Liver (tissue), 8 donors: ENCODE measurements at regions not wholly inside any gene's neighbourhood (a gene's known extent, or its start where the extent isn't known, plus 50 kb on each side); places are given as distances from the start of the nearest gene placed in this dataset.

Experiments
- DNase-seq: peaks from one replicate; pipeline ENCODE4 v3.0.0-alpha.2; 2017; ENCODE audit warnings: low spot score
- H3K27ac ChIP-seq, 2 donors: one replicate each; pipeline ENCODE4 v1.7.0; 2013; ENCODE audit warnings: inconsistent platforms in 2 of 2, low read length in 2 of 2, control low read depth in 1 of 2, low read depth in 1 of 2, mild to moderate bottlenecking in 1 of 2
- H3K27me3 ChIP-seq, 4 donors: one replicate each; pipeline versions ENCODE4 v1.6.1 to v1.7.0; 2013; ENCODE audit warnings: low read length in 3 of 4, inconsistent platforms in 1 of 4, mild to moderate bottlenecking in 1 of 4, moderate library complexity in 1 of 4; ENCODE audit not compliant: control insufficient read depth in 4 of 4, insufficient read depth in 4 of 4
- H3K36me3 ChIP-seq, 4 donors: one replicate each; pipeline versions ENCODE4 v1.6.1 to v1.7.0; 2013; ENCODE audit warnings: low read length in 3 of 4, mild to moderate bottlenecking in 3 of 4, low read depth in 1 of 4, moderate library complexity in 1 of 4; ENCODE audit not compliant: control insufficient read depth in 4 of 4, insufficient read depth in 3 of 4
- H3K4me1 ChIP-seq, 4 donors: one replicate each; pipeline versions ENCODE4 v1.6.1 to v1.7.0; 2013; ENCODE audit warnings: low read length in 3 of 4, mild to moderate bottlenecking in 3 of 4, moderate library complexity in 1 of 4; ENCODE audit not compliant: control insufficient read depth in 4 of 4, insufficient read depth in 4 of 4
- H3K4me3 ChIP-seq, 3 donors: one replicate each; pipeline versions ENCODE4 v1.6.1 to v1.7.0; 2013; ENCODE audit warnings: low read length in 3 of 3, control low read depth in 1 of 3, low read depth in 1 of 3, mild to moderate bottlenecking in 1 of 3
- H3K9ac ChIP-seq, 2 donors: one replicate each; pipeline ENCODE4 v1.7.0; 2013; ENCODE audit warnings: low read length in 2 of 2, mild to moderate bottlenecking in 2 of 2, moderate library complexity in 2 of 2, control low read depth in 1 of 2, low read depth in 1 of 2
- H3K9me3 ChIP-seq, 4 donors: one replicate each; pipeline versions ENCODE4 v1.6.1 to v1.7.0; 2013; ENCODE audit warnings: low read length in 3 of 4; ENCODE audit not compliant: control insufficient read depth in 4 of 4
- EGR1 ChIP-seq, 2 donors: IDR thresholded peaks; 2 replicates each; pipeline ENCODE4 v1.6.1; 2016 to 2018; ENCODE audit warnings: antibody characterized with exemption in 2 of 2, low read depth in 2 of 2
- FOXA1 ChIP-seq: IDR thresholded peaks from 2 replicates; pipeline ENCODE4 v1.6.1; 2016; ENCODE audit warnings: antibody characterized with exemption
- FOXA2 ChIP-seq: IDR thresholded peaks from 2 replicates; pipeline ENCODE4 v1.6.1; 2016; ENCODE audit warnings: antibody characterized with exemption
- GABPA ChIP-seq, 2 donors: IDR thresholded peaks in 1 of 2; conservative IDR thresholded peaks in 1 of 2; 2 replicates each; pipeline ENCODE4 v1.6.1; 2016; ENCODE audit warnings: antibody characterized with exemption in 2 of 2, mild to moderate bottlenecking in 1 of 2, moderate library complexity in 1 of 2
- HNF4A ChIP-seq, 2 donors: conservative IDR thresholded peaks; 2 replicates each; pipeline ENCODE4 v1.6.1; 2016; ENCODE audit warnings: antibody characterized with exemption in 2 of 2, mild to moderate bottlenecking in 2 of 2
- HNF4G ChIP-seq: IDR thresholded peaks from 2 replicates; pipeline ENCODE4 v1.6.1; 2016; ENCODE audit warnings: antibody characterized with exemption
- NR2F2 ChIP-seq: IDR thresholded peaks from 2 replicates; pipeline ENCODE4 v1.6.1; 2016; ENCODE audit warnings: antibody characterized with exemption
- RAD21 ChIP-seq, 2 donors: IDR thresholded peaks; 2 replicates each; pipeline ENCODE4 v1.6.1; 2016; ENCODE audit warnings: antibody characterized with exemption in 2 of 2, mild to moderate bottlenecking in 2 of 2
- RXRA ChIP-seq, 2 donors: IDR thresholded peaks; 2 replicates each; pipeline ENCODE4 v1.6.1; 2017 to 2018; ENCODE audit warnings: antibody characterized with exemption in 2 of 2, mild to moderate bottlenecking in 1 of 2
- SP1 ChIP-seq: IDR thresholded peaks from 2 replicates; pipeline ENCODE4 v1.6.1; 2018; ENCODE audit warnings: antibody characterized with exemption, mild to moderate bottlenecking
- TAF1 ChIP-seq: conservative IDR thresholded peaks from 2 replicates; pipeline ENCODE4 v1.6.1; 2016; ENCODE audit warnings: antibody characterized with exemption, mild to moderate bottlenecking
- YY1 ChIP-seq: IDR thresholded peaks from 2 replicates; pipeline ENCODE4 v1.6.1; 2016; ENCODE audit warnings: antibody characterized with exemption, mild to moderate bottlenecking
- WGBS: extraction: QIAGEN DNeasy Blood & Tissue Kit; methylation state at CpG from one replicate; pipeline ENCODE4 v1.1.7; 2013; 5-methylcytosine and 5-hydroxymethylcytosine counted together
- TF ChIP-seq, protein P1 (sequence below): fragments of 150-350 bp; IDR thresholded peaks from 2 replicates; pipeline ENCODE4 v1.5.1; 2017; ENCODE audit warnings: improper control_type of control experiment, low read depth, low read length; ENCODE audit not compliant: missing input control
- TF ChIP-seq, protein P2 (sequence below): IDR thresholded peaks from 2 replicates; pipeline ENCODE4 v1.6.1; 2016; ENCODE audit warnings: antibody characterized with exemption
- TF ChIP-seq, protein P3 (sequence below): IDR thresholded peaks from 2 replicates; pipeline ENCODE4 v1.6.1; 2016; ENCODE audit warnings: antibody characterized with exemption
- TF ChIP-seq, protein P4 (sequence below): IDR thresholded peaks from 2 replicates; pipeline ENCODE4 v1.6.1; 2016; ENCODE audit warnings: antibody characterized with exemption
- TF ChIP-seq, protein P5 (sequence below): IDR thresholded peaks from 2 replicates; pipeline ENCODE4 v1.6.1; 2016; ENCODE audit warnings: antibody characterized with exemption, mild to moderate bottlenecking
- donor health status: healthy.
- donor health status: healthy.
- donor health status: healthy.
- donor health status: healthy.
- donor health status: healthy.

DNA sequence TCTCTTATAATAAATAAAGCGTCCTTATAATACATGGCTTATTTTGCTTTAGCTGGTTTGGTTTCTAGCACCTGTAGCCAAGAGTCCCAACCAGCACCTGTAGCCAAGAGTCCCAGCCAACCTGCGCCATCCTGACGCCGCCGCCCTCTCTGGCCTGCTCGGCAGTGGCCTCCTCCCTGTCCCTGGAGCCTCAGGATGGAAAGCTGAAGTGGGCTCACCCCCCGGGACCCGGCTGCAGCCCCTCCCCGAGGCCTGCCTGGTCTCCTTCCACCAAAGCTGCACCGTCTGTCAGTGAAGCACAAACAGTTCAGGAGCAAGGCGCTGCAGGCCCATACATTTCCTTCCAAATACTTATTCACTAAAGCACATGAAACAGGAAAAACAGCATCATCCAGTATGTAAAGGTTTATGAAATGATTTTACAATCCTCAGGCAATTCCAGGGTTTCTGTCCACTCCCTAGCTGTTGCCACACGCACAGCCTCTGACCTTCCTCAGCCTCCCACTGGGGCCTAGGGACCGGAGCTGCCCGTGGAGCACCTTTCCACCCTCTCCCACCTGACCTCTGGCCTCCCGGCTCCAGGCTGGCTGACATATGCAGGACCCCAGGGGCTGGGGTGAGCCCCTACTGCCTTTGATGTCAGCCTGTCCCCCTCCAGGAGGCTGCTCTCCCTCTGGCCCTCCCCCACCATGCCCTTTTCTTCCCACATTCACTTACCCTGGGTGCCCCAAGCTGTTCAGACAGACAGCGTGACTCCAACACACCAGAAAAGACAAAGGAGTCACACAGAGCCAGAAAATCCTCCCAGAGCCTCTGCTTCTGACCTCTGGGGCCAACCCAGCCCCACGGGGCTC, 149.6 kb upstream of the PPP2R2D start (continued):
- no peak for TF ChIP-seq RAD21 (IDR thresholded peaks at IDR 0.05)
- TF ChIP-seq, protein P1, sequence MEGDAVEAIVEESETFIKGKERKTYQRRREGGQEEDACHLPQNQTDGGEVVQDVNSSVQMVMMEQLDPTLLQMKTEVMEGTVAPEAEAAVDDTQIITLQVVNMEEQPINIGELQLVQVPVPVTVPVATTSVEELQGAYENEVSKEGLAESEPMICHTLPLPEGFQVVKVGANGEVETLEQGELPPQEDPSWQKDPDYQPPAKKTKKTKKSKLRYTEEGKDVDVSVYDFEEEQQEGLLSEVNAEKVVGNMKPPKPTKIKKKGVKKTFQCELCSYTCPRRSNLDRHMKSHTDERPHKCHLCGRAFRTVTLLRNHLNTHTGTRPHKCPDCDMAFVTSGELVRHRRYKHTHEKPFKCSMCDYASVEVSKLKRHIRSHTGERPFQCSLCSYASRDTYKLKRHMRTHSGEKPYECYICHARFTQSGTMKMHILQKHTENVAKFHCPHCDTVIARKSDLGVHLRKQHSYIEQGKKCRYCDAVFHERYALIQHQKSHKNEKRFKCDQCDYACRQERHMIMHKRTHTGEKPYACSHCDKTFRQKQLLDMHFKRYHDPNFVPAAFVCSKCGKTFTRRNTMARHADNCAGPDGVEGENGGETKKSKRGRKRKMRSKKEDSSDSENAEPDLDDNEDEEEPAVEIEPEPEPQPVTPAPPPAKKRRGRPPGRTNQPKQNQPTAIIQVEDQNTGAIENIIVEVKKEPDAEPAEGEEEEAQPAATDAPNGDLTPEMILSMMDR: no peak
- no peak for TF ChIP-seq FOXA2
- no peak for TF ChIP-seq FOXA1
- TF ChIP-seq HNF4G: no peak
- no peak for TF ChIP-seq GABPA (IDR thresholded peaks at IDR 0.05 in 1 of 2, conservative IDR thresholded peaks at IDR 0.05 in 1 of 2)

DNA sequence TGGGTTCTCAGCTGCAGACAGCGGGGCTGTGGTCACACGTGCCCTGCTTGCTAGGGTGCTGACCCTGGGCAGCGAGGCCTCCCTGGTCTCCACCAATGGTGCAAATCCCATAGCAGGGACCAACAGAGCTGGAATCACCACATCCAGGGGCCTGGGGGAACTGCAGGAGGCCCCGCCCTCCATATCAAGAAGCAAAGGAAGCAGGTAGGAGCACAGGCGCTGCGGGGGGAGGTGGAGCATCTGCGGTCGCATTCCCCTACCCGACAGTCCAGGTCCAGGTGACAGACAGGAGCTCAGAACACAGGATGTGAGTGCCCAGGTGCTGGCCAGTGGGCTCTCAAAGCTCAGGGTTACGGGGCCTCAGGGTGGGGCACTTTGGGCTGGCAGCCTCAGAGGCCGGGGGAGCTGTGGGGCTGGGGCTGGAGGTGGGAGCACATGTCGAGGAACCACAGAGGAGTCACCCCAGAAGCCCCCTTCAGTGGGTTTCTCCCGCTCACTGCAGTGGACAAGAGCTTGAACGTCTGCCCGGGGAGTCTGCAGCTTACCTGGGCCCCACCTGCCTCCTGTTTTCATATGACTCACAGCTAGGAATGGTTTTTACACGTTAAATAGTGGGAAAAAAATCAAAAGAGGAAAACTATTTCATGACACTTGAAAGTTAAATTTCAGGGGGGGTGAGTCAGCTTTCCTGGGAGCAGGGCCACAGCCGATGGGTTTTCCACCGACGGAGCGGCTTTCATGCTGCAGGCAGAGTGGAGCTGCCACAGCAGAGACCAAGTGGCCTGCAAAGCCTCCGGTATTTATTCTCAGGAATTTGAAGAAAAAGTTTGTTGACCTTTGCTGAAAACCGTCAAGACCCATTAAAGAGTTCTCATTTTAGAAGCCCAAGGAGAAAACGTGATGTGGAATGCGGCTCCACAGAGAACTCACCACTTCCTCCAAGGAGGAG, 148.7 kb upstream of the PPP2R2D start:
- Histone ChIP-seq H3K9me3 (no peaks in the 10 kb centered on the region), H3K9ac (no peak overlapping the region), H3K4me3 (no peak overlapping the region), H3K27ac (no peak overlapping the region), H3K36me3 (no peaks in the 10 kb centered on the region), H3K27me3 (no peaks in the 10 kb centered on the region), H3K4me1 (peaks cover 0 to 8% (median 5%) of the 10 kb centered on the region in 4 donors)
- TF ChIP-seq GABPA (IDR thresholded peaks at IDR 0.05 in 1 of 2, conservative IDR thresholded peaks at IDR 0.05 in 1 of 2) (no peak), SP1 (no peak), RAD21 (IDR thresholded peaks at IDR 0.05) (no peak), HNF4A (conservative IDR thresholded peaks at IDR 0.05) (no peak), FOXA1 (no peak), FOXA2 (no peak), TAF1 (no peak), YY1 (no peak), NR2F2 (no peak), RXRA (IDR thresholded peaks at IDR 0.05) (no peak), EGR1 (IDR thresholded peaks at IDR 0.05; ENCODE audit: low read depth in 2 of 2) (no peak), HNF4G (no peak)
- TF ChIP-seq, protein P2, sequence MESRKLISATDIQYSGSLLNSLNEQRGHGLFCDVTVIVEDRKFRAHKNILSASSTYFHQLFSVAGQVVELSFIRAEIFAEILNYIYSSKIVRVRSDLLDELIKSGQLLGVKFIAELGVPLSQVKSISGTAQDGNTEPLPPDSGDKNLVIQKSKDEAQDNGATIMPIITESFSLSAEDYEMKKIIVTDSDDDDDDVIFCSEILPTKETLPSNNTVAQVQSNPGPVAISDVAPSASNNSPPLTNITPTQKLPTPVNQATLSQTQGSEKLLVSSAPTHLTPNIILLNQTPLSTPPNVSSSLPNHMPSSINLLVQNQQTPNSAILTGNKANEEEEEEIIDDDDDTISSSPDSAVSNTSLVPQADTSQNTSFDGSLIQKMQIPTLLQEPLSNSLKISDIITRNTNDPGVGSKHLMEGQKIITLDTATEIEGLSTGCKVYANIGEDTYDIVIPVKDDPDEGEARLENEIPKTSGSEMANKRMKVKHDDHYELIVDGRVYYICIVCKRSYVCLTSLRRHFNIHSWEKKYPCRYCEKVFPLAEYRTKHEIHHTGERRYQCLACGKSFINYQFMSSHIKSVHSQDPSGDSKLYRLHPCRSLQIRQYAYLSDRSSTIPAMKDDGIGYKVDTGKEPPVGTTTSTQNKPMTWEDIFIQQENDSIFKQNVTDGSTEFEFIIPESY: no peak
- TF ChIP-seq, protein P3, sequence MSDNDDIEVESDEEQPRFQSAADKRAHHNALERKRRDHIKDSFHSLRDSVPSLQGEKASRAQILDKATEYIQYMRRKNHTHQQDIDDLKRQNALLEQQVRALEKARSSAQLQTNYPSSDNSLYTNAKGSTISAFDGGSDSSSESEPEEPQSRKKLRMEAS: no peak
- TF ChIP-seq, protein P4, sequence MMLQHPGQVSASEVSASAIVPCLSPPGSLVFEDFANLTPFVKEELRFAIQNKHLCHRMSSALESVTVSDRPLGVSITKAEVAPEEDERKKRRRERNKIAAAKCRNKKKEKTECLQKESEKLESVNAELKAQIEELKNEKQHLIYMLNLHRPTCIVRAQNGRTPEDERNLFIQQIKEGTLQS: no peak
- TF ChIP-seq, protein P1: no peak
- TF ChIP-seq, protein P5, sequence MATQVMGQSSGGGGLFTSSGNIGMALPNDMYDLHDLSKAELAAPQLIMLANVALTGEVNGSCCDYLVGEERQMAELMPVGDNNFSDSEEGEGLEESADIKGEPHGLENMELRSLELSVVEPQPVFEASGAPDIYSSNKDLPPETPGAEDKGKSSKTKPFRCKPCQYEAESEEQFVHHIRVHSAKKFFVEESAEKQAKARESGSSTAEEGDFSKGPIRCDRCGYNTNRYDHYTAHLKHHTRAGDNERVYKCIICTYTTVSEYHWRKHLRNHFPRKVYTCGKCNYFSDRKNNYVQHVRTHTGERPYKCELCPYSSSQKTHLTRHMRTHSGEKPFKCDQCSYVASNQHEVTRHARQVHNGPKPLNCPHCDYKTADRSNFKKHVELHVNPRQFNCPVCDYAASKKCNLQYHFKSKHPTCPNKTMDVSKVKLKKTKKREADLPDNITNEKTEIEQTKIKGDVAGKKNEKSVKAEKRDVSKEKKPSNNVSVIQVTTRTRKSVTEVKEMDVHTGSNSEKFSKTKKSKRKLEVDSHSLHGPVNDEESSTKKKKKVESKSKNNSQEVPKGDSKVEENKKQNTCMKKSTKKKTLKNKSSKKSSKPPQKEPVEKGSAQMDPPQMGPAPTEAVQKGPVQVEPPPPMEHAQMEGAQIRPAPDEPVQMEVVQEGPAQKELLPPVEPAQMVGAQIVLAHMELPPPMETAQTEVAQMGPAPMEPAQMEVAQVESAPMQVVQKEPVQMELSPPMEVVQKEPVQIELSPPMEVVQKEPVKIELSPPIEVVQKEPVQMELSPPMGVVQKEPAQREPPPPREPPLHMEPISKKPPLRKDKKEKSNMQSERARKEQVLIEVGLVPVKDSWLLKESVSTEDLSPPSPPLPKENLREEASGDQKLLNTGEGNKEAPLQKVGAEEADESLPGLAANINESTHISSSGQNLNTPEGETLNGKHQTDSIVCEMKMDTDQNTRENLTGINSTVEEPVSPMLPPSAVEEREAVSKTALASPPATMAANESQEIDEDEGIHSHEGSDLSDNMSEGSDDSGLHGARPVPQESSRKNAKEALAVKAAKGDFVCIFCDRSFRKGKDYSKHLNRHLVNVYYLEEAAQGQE: no peak
- 84% methylated on average over 24 of the region's 24 CpGs for WGBS
- no peak for DNase-seq
